ENCODE measurements at regions not wholly inside any gene's neighbourhood (a gene's known extent, or its start where the extent isn't known, plus 50 kb on each side); places are given as distances from the start of the nearest gene placed in this dataset.

GRCh38 chr18:45186832-45187231 is 428.4 kb upstream of the SLC14A2 start (continued):
- TF ChIP-seq RELB (IDR thresholded peaks at IDR 0.05; ENCODE audit: low read depth), result no peak
- no peak for TF ChIP-seq HSF1 (IDR thresholded peaks at IDR 0.05; ENCODE audit: low read depth, low read length)
- TF ChIP-seq BCL3 (IDR thresholded peaks at IDR 0.05; ENCODE audit: borderline replicate concordance, insufficient read depth, low read depth, low read length, poor library complexity, severe bottlenecking), result no peak
- peak; percentile 64; the same call in 1 of the 2 replicates for TF ChIP-seq NFIC (IDR thresholded peaks at IDR 0.05; ENCODE audit: low read depth, low read length)
- no peak for TF ChIP-seq STAT1 (conservative IDR thresholded peaks at IDR 0.05)

GRCh38 chr18:45191795-45192194 is 423.5 kb upstream of the SLC14A2 start:
- SMC1A ChIA-PET (ENCODE audit: uncharacterized antibody, unreplicated experiment), result interaction anchor here (1.5 kb wide), 1 partner anchor 468 kb away, joined by 3 read pairs; no protein-coding TSS in a partner anchor
- peaks cover 1% of the 10 kb centered on the region; the same call in 1 of the 2 replicates for H3K4me1 ChIP-seq (ENCODE audit: control insufficient read depth, insufficient read depth, low read length)
- CTCF ChIA-PET, result no interaction called here
- no peaks in the 10 kb centered on the region for H3K36me3 ChIP-seq (ENCODE audit: control insufficient read depth in 2 of 2, insufficient read depth in 2 of 2, low read length in 1 of 2)
- H3K27me3 ChIP-seq (replicated peaks in 1 of 2; ENCODE audit: control insufficient read depth in 2 of 2, insufficient read depth in 2 of 2, low read length in 1 of 2), result no peaks in the 10 kb centered on the region
- in situ Hi-C loops (cut with MboI), result no loop called here
- POLR2A ChIA-PET, result no interaction called here
- no peak overlapping the region for H3K27ac ChIP-seq (ENCODE audit: control insufficient read depth, insufficient read depth)
- H2AFZ ChIP-seq (ENCODE audit: control insufficient read depth, low read depth, low read length), result no peak overlapping the region
- no peak for FAIRE-seq
- no peak for DNase-seq (ENCODE audit: low read depth, low spot score)
- no peak overlapping the region for H3K4me3 ChIP-seq
- ATAC-seq, result no peak
- H3K9me3 ChIP-seq (replicated peaks; ENCODE audit: control insufficient read depth, insufficient read depth, low read length), result no peaks in the 10 kb centered on the region
- H3K9ac ChIP-seq (ENCODE audit: control insufficient read depth, insufficient read depth, low read length), result no peak overlapping the region
- WGBS (ENCODE audit: insufficient coverage, insufficient replicate concordance, low lambda C conversion rate, missing lambda C conversion rate), result 96% methylated on average over 1 of the region's 1 CpG
- no peaks in the 10 kb centered on the region for H4K20me1 ChIP-seq (ENCODE audit: control insufficient read depth, insufficient read depth)
- intact Hi-C loops (cut with micrococcal nuclease; ENCODE audit: unreplicated experiment), result no loop called here
- H3K79me2 ChIP-seq (ENCODE audit: control insufficient read depth, insufficient read depth, low read length), result no peaks in the 10 kb centered on the region
- no TSS peak for BruUV-seq (replicated peaks)
- H3K4me2 ChIP-seq (ENCODE audit: control insufficient read depth, insufficient read depth), result no peak overlapping the region
- RAD21 ChIA-PET (ENCODE audit: unreplicated experiment), result no interaction called here
- TF ChIP-seq CHD4 (IDR thresholded peaks at IDR 0.05) (no peak), ATF2 (IDR thresholded peaks at IDR 0.05; ENCODE audit: low read length) (no peak), MTA2 (IDR thresholded peaks at IDR 0.05; ENCODE audit: low read depth) (no peak), RELA (IDR thresholded peaks at IDR 0.05; ENCODE audit: borderline replicate concordance, partially characterized antibody) (no peak), ZBTB4 (CRISPR knock-in tag; IDR thresholded peaks at IDR 0.05) (no peak), PAX8 (IDR thresholded peaks at IDR 0.05) (no peak), CREM (IDR thresholded peaks at IDR 0.05; ENCODE audit: low read depth) (no peak), E2F4 (IDR thresholded peaks at IDR 0.05; ENCODE audit: low read depth, low read length) (no peak)

Measured in GM12878 (cell line).